Skeletal muscle satellite cell (primary cell): ENCODE measurements at regions not wholly inside any gene's neighbourhood (a gene's known extent, or its start where the extent isn't known, plus 50 kb on each side); places are given as distances from the start of the nearest gene placed in this dataset.

Experiments used
- H3K27me3 ChIP-seq: 2 replicates; pipeline ENCODE4 v1.7.0; 2013; ENCODE audit warnings: low read length; ENCODE audit not compliant: control insufficient read depth, insufficient read depth
- H3K36me3 ChIP-seq: 2 replicates; pipeline ENCODE4 v1.7.0; 2013; ENCODE audit warnings: mild to moderate bottlenecking, control low read depth, low read length; ENCODE audit not compliant: insufficient read depth
- H3K4me1 ChIP-seq: 2 replicates; pipeline ENCODE4 v1.7.0; 2013; ENCODE audit warnings: low read length; ENCODE audit not compliant: control insufficient read depth, insufficient read depth
- H3K4me2 ChIP-seq: 2 replicates; pipeline ENCODE4 v1.7.0; 2013; ENCODE audit warnings: mild to moderate bottlenecking, low read length
- H3K4me3 ChIP-seq: 2 replicates; pipeline ENCODE4 v1.7.0; 2013; ENCODE audit warnings: low read length
- H3K9ac ChIP-seq: 2 replicates; pipeline ENCODE4 v1.7.0; 2013; ENCODE audit warnings: mild to moderate bottlenecking, low read depth, low read length, moderate library complexity
- H3K9me3 ChIP-seq: replicated peaks from 2 replicates; pipeline ENCODE4 v1.7.0; 2013; ENCODE audit warnings: mild to moderate bottlenecking, control low read depth, low read length

GRCh38 chr10:33684211-33684611, 349.7 kb upstream of the NRP1 start:
- Histone ChIP-seq H3K9me3 (peaks cover 9% of the 10 kb centered on the region), H3K4me1 (no peaks in the 10 kb centered on the region), H3K4me3 (no peak overlapping the region), H3K4me2 (no peak overlapping the region), H3K36me3 (no peaks in the 10 kb centered on the region), H3K9ac (no peak overlapping the region), H3K27me3 (no peaks in the 10 kb centered on the region)

GRCh38 chr10:33681595-33681994, 347.1 kb upstream of the NRP1 start:
- Histone ChIP-seq H3K36me3 (no peaks in the 10 kb centered on the region), H3K4me1 (no peaks in the 10 kb centered on the region), H3K9ac (no peak overlapping the region), H3K4me2 (no peak overlapping the region), H3K27me3 (no peaks in the 10 kb centered on the region), H3K4me3 (no peak overlapping the region), H3K9me3 (no peaks in the 10 kb centered on the region)

GRCh38 chr10:33680036-33680435, 345.6 kb upstream of the NRP1 start:
- Histone ChIP-seq H3K36me3 (no peaks in the 10 kb centered on the region), H3K4me2 (no peak overlapping the region), H3K4me1 (peaks cover 4% of the 10 kb centered on the region), H3K4me3 (no peak overlapping the region), H3K27me3 (no peaks in the 10 kb centered on the region), H3K9ac (no peak overlapping the region), H3K9me3 (no peaks in the 10 kb centered on the region)

GRCh38 chr10:33676606-33677339, 342.3 kb upstream of the NRP1 start:
- H3K27me3 ChIP-seq: no peaks in the 10 kb centered on the region
- no peak overlapping the region for H3K4me3 ChIP-seq
- H3K4me2 ChIP-seq: no peak overlapping the region
- H3K36me3 ChIP-seq: no peaks in the 10 kb centered on the region
- peaks cover 7% of the 10 kb centered on the region for H3K4me1 ChIP-seq
- H3K9ac ChIP-seq: no peak overlapping the region
- no peaks in the 10 kb centered on the region for H3K9me3 ChIP-seq

GRCh38 chr10:33674986-33675599, 340.6 kb upstream of the NRP1 start:
- no peaks in the 10 kb centered on the region for H3K9me3 ChIP-seq
- no peaks in the 10 kb centered on the region for H3K27me3 ChIP-seq
- H3K4me3 ChIP-seq: peak overlapping the region; percentile 60
- H3K4me2 ChIP-seq: peak overlapping the region; percentile 87
- H3K4me1 ChIP-seq: peaks cover 7% of the 10 kb centered on the region
- H3K9ac ChIP-seq: peak overlapping the region; percentile 72
- no peaks in the 10 kb centered on the region for H3K36me3 ChIP-seq

- Histone ChIP-seq H3K9me3 (no peaks in the 10 kb centered on the region), H3K36me3 (no peaks in the 10 kb centered on the region), H3K4me2 (peak overlapping the region; percentile 87), H3K9ac (no peak overlapping the region), H3K4me1 (peaks cover 7% of the 10 kb centered on the region), H3K27me3 (no peaks in the 10 kb centered on the region), H3K4me3 (no peak overlapping the region)
Observed at GRCh38 chr10:33674491-33674890, 340.0 kb upstream of the NRP1 start.

- Histone ChIP-seq H3K27me3 (no peaks in the 10 kb centered on the region), H3K4me3 (no peak overlapping the region), H3K9me3 (no peaks in the 10 kb centered on the region), H3K36me3 (no peaks in the 10 kb centered on the region), H3K4me2 (no peak overlapping the region), H3K9ac (no peak overlapping the region), H3K4me1 (peaks cover 7% of the 10 kb centered on the region)
Observed at GRCh38 chr10:33673839-33674415, 339.5 kb upstream of the NRP1 start.

GRCh38 chr10:33669904-33670303, 335.4 kb upstream of the NRP1 start:
- H3K4me2 ChIP-seq: no peak overlapping the region
- no peaks in the 10 kb centered on the region for H3K9me3 ChIP-seq
- peaks cover 2% of the 10 kb centered on the region for H3K4me1 ChIP-seq
- no peak overlapping the region for H3K9ac ChIP-seq
- H3K27me3 ChIP-seq: no peaks in the 10 kb centered on the region
- no peak overlapping the region for H3K4me3 ChIP-seq
- H3K36me3 ChIP-seq: no peaks in the 10 kb centered on the region

- H3K36me3 ChIP-seq: no peaks in the 10 kb centered on the region
- H3K9me3 ChIP-seq: no peaks in the 10 kb centered on the region
- H3K4me3 ChIP-seq: no peak overlapping the region
- H3K9ac ChIP-seq: no peak overlapping the region
- peaks cover 2% of the 10 kb centered on the region for H3K4me1 ChIP-seq
- no peaks in the 10 kb centered on the region for H3K27me3 ChIP-seq
- no peak overlapping the region for H3K4me2 ChIP-seq
Observed at GRCh38 chr10:33666686-33667480, 332.4 kb upstream of the NRP1 start.

- H3K4me3 ChIP-seq: no peak overlapping the region
- H3K9ac ChIP-seq: no peak overlapping the region
- H3K9me3 ChIP-seq: no peaks in the 10 kb centered on the region
- H3K4me1 ChIP-seq: peaks cover 10% of the 10 kb centered on the region
- no peaks in the 10 kb centered on the region for H3K36me3 ChIP-seq
- no peak overlapping the region for H3K4me2 ChIP-seq
- H3K27me3 ChIP-seq: no peaks in the 10 kb centered on the region
Observed at GRCh38 chr10:33665501-33665900, 331.0 kb upstream of the NRP1 start.

- Histone ChIP-seq H3K4me2 (no peak overlapping the region), H3K27me3 (no peaks in the 10 kb centered on the region), H3K9ac (no peak overlapping the region), H3K4me3 (no peak overlapping the region), H3K36me3 (no peaks in the 10 kb centered on the region), H3K4me1 (peaks cover 10% of the 10 kb centered on the region), H3K9me3 (no peaks in the 10 kb centered on the region)
Observed at GRCh38 chr10:33664070-33664469, 329.6 kb upstream of the NRP1 start.
